Breast epithelium (tissue), 3 donors: ENCODE measurements at regions not wholly inside any gene's neighbourhood (a gene's known extent, or its start where the extent isn't known, plus 50 kb on each side); places are given as distances from the start of the nearest gene placed in this dataset.

Experiments
- CTCF ChIP-seq, 3 donors: fragments of 450-650 bp; IDR thresholded peaks; one replicate each; pipeline ENCODE4 v1.5.1; 2016 to 2017; ENCODE audit warnings: antibody characterized with exemption in 3 of 3, mild to moderate bottlenecking in 3 of 3, moderate library complexity in 3 of 3
- POLR2A ChIP-seq: fragments of 450-650 bp; IDR thresholded peaks from one replicate; pipeline ENCODE4 v1.6.1; 2016; ENCODE audit warnings: antibody characterized with exemption, mild to moderate bottlenecking, moderate library complexity
- POLR2AphosphoS5 ChIP-seq, 3 donors: sonication (generic); formaldehyde crosslinking; IDR thresholded peaks; one replicate each; pipeline ENCODE4 v1.6.1; 2017; ENCODE audit warnings: antibody characterized with exemption in 3 of 3

DNA sequence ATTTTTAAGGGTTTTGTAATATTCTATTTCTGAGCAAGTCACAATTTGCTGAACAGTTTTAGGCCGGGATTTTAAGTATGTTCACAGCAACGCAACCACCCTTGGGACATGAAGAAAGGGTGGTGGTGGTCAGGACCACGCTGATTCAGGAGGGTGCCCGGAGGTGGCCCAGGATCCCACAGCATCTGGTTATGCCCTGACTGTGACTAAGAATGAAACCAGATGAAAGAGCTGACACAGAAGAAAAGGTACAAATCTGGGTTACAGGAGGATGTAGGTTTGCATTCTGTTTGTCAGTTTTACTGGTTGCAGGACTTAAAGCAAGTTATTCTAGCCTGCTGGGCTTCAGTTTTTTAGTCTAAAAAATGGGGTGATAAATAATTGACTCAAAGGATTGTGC lies 279.7 kb downstream of the CCSER2 start:
- TF ChIP-seq CTCF (IDR thresholded peaks at IDR 0.05), result no peak
- no peak for TF ChIP-seq POLR2A
- no peak for TF ChIP-seq POLR2AphosphoS5 (IDR thresholded peaks at IDR 0.05)
